H1 (cell line): ENCODE measurements at regions not wholly inside any gene's neighbourhood (a gene's known extent, or its start where the extent isn't known, plus 50 kb on each side); places are given as distances from the start of the nearest gene placed in this dataset.

ENCODE experiments used
- CHD1 ChIP-seq: IDR thresholded peaks from 2 replicates; pipeline ENCODE4 v1.6.1; 2012; ENCODE audit warnings: low read depth, low read length, improper control_type of control experiment
- CTCF ChIP-seq, 3 experiments: IDR thresholded peaks; 1 replicate in 2 of 3; 2 replicates in 1 of 3; pipeline versions ENCODE4 v1.5.1 to v1.6.1; 2011; ENCODE audit warnings: low read length in 3 of 3, mild to moderate bottlenecking in 3 of 3, inconsistent platforms in 2 of 3, low read depth in 1 of 3, moderate library complexity in 1 of 3; ENCODE audit not compliant: insufficient read depth in 1 of 3; ENCODE audit errors: control extremely low read depth in 1 of 3
- HDAC2 ChIP-seq, 2 experiments: fragments of 300-600 bp in 1 of 2; sonication (generic) in 1 of 2; IDR thresholded peaks; 2 replicates each; pipeline ENCODE4 v1.6.1; 2011 to 2012; ENCODE audit warnings: low read depth in 2 of 2, low read length in 2 of 2, mild to moderate bottlenecking in 2 of 2, moderate library complexity in 2 of 2, borderline replicate concordance in 1 of 2, inconsistent platforms in 1 of 2
- JUND ChIP-seq: IDR thresholded peaks from 2 replicates; pipeline ENCODE4 v1.6.1; 2011; ENCODE audit warnings: mild to moderate bottlenecking, improper control_type of control experiment, low read length
- KDM5A ChIP-seq: fragments of 200-600 bp; IDR thresholded peaks from 2 replicates; pipeline ENCODE4 v1.7.1; 2012; ENCODE audit warnings: mild to moderate bottlenecking, low read length, inconsistent platforms, mixed read lengths
- RAD21 ChIP-seq, 2 experiments: IDR thresholded peaks in 1 of 2; conservative IDR thresholded peaks in 1 of 2; 2 replicates each; pipeline ENCODE4 v1.6.1; 2011; ENCODE audit warnings: low read depth in 2 of 2, low read length in 2 of 2, improper control_type of control experiment in 1 of 2, inconsistent platforms in 1 of 2, mild to moderate bottlenecking in 1 of 2, moderate library complexity in 1 of 2
- TEAD4 ChIP-seq: IDR thresholded peaks from 2 replicates; pipeline ENCODE4 v1.6.1; 2012; ENCODE audit warnings: low read depth, low read length, inconsistent platforms, mixed read lengths
- USF2 ChIP-seq: IDR thresholded peaks from 2 replicates; pipeline ENCODE4 v1.6.1; 2011; ENCODE audit warnings: low read length, improper control_type of control experiment
- ZNF274 ChIP-seq: IDR thresholded peaks from 2 replicates; pipeline ENCODE4 v1.7.0; 2012; ENCODE audit warnings: low read length, borderline replicate concordance; ENCODE audit errors: extremely low read depth

- no peak for TF ChIP-seq CTCF (IDR thresholded peaks at IDR 0.05; ENCODE audit: control extremely low read depth in 1 of 3, insufficient read depth in 1 of 3, low read depth in 1 of 3, low read length in 3 of 3)
- no peak; the same call in none of the 2 replicates for TF ChIP-seq CHD1
- TF ChIP-seq JUND: no peak
- no peak for TF ChIP-seq ZNF274
- TF ChIP-seq RAD21 (IDR thresholded peaks at IDR 0.05 in 1 of 2, conservative IDR thresholded peaks at IDR 0.05 in 1 of 2; ENCODE audit: low read depth in 2 of 2, low read length in 2 of 2): no peak
- TF ChIP-seq TEAD4: 0 out of 2 replicates have a peak, but pooled peaks have one; percentile 2
- TF ChIP-seq KDM5A: no peak
- TF ChIP-seq HDAC2 (IDR thresholded peaks at IDR 0.05; ENCODE audit: borderline replicate concordance in 1 of 2, low read depth in 2 of 2, low read length in 2 of 2): no peak
- no peak for TF ChIP-seq USF2
These were observed 114.8 kb upstream of the PRSS16 start for GRCh38 chr6:27132532-27133280.
